ENCODE measurements at regions not wholly inside any gene's neighbourhood (a gene's known extent, or its start where the extent isn't known, plus 50 kb on each side); places are given as distances from the start of the nearest gene placed in this dataset.
"Not testable (repeated sequence)": the region's sequence is repeated elsewhere in the genome, so short reads cannot be mapped to it uniquely, and the experiment has no call there.

DNA sequence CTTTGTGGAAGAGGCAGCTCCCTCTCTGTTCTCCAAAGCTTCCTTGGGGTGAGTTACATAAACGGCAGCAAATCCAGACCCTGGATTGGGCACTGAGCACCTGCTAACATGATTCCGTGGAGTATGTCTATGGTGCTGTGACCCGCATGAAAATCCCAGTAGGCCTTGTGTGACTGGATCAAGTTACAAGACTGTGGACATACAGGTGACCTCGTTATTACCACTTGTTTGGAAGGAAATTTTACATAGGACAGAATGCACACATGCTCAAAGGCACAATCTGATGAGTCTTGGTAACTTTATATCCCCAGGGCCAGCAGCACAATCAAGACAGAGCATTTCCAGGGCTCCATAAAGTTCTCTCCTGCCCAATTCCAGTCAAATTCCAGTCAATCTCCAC is 120.2 kb upstream of the OTOS start:
- no peak for TF ChIP-seq CTCF (IDR thresholded peaks at IDR 0.05)
- WGBS (ENCODE audit: insufficient coverage) = 95% methylated on average over 4 of the region's 4 CpGs
- Histone ChIP-seq H3K9ac (ENCODE audit: insufficient read depth, low read length, poor library complexity, severe bottlenecking) (no peak overlapping the region), H3K4me1 (ENCODE audit: control insufficient read depth in 1 of 2, insufficient read depth in 2 of 2, low read length in 2 of 2) (no peaks in the 10 kb centered on the region), H3K27ac (ENCODE audit: low read depth in 1 of 2, low read length in 2 of 2) (no peak overlapping the region), H3K4me2 (replicated peaks; ENCODE audit: extremely low read depth, low read length, poor library complexity, severe bottlenecking) (no peak overlapping the region), H3K9me3 (replicated peaks in 1 of 2; ENCODE audit: control insufficient read depth in 1 of 2, insufficient read depth in 1 of 2, low read length in 2 of 2) (peaks cover 10 to 15% of the 10 kb centered on the region in 2 donors), H3K4me3 (replicated peaks in 1 of 3; ENCODE audit: low read depth in 2 of 3, low read length in 3 of 3) (no peak overlapping the region), H3K79me2 (ENCODE audit: insufficient read depth, low read length) (no peaks in the 10 kb centered on the region), H4K20me1 (ENCODE audit: insufficient read depth, low read length) (no peaks in the 10 kb centered on the region), H3K27me3 (ENCODE audit: control insufficient read depth in 2 of 2, insufficient read depth in 2 of 2, low read length in 2 of 2) (no peaks in the 10 kb centered on the region), H3K36me3 (replicated peaks in 1 of 2; ENCODE audit: control insufficient read depth in 1 of 2, insufficient read depth in 2 of 2, low read length in 2 of 2) (no peaks in the 10 kb centered on the region), H2AFZ (ENCODE audit: insufficient read depth, low read depth, low read length, poor library complexity, severe bottlenecking) (no peak overlapping the region)
- intact Hi-C loops (cut with micrococcal nuclease) = no loop called here
- H3K27ac Mint-ChIP-seq = no peak overlapping the region
- H3K4me3 Mint-ChIP-seq = no peak overlapping the region
- H3K4me1 Mint-ChIP-seq = no peaks in the 10 kb centered on the region
- H3K27me3 Mint-ChIP-seq (ENCODE audit: low read depth in 3 of 3) = peaks cover 0 to 4% (median 4%) of the 10 kb centered on the region in 3 donors
- peaks cover 11 to 19% (median 16%) of the 10 kb centered on the region in 7 donors for H3K9me3 Mint-ChIP-seq
- no peak for DNase-seq
- H3K36me3 Mint-ChIP-seq = no peaks in the 10 kb centered on the region

DNA sequence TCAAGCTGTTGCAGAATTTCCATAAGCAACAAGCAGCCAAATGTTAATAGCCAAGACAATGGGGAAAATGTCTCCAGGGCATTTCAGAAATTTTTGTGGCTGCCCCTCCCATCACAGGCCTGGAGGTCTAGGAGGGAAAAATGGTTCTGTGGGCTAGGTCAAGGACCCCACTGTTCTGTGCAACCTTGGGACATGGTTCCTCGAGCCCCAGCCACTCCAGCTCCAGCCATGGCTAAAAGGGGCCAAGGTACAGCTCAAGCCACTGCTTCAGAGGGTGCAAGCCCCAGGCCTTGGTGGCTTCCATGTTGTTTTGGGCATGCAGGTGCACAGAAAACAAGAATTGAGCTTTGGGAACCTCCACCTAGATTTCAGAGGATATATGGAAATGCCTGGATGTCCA is 122.1 kb upstream of the OTOS start:
- DNase-seq; H3K4me2 ChIP-seq (replicated peaks; ENCODE audit: extremely low read depth, low read length, poor library complexity, severe bottlenecking); H3K4me1 Mint-ChIP-seq; H3K36me3 ChIP-seq (replicated peaks in 1 of 2; ENCODE audit: control insufficient read depth in 1 of 2, insufficient read depth in 2 of 2, low read length in 2 of 2); H4K20me1 ChIP-seq (ENCODE audit: insufficient read depth, low read length); H3K27ac Mint-ChIP-seq; H3K27me3 Mint-ChIP-seq (ENCODE audit: low read depth in 3 of 3); H3K79me2 ChIP-seq (ENCODE audit: insufficient read depth, low read length); intact Hi-C loops (cut with micrococcal nuclease); H3K27me3 ChIP-seq (ENCODE audit: control insufficient read depth in 2 of 2, insufficient read depth in 2 of 2, low read length in 2 of 2); H3K27ac ChIP-seq (ENCODE audit: low read depth in 1 of 2, low read length in 2 of 2); H3K36me3 Mint-ChIP-seq; H3K9ac ChIP-seq (ENCODE audit: insufficient read depth, low read length, poor library complexity, severe bottlenecking); H3K4me1 ChIP-seq (ENCODE audit: control insufficient read depth in 1 of 2, insufficient read depth in 2 of 2, low read length in 2 of 2); H3K4me3 ChIP-seq (replicated peaks in 1 of 3; ENCODE audit: low read depth in 2 of 3, low read length in 3 of 3); H3K4me3 Mint-ChIP-seq; H2AFZ ChIP-seq (ENCODE audit: insufficient read depth, low read depth, low read length, poor library complexity, severe bottlenecking): not testable (repeated sequence)
- WGBS (ENCODE audit: insufficient coverage) = 40% methylated on average over 1 of the region's 1 CpG
- peaks cover 13 to 18% (median 15%) of the 10 kb centered on the region in 7 donors for H3K9me3 Mint-ChIP-seq
- H3K9me3 ChIP-seq (replicated peaks in 1 of 2; ENCODE audit: control insufficient read depth in 1 of 2, insufficient read depth in 1 of 2, low read length in 2 of 2) = peaks cover 10 to 15% of the 10 kb centered on the region in 2 donors

Data from CD14-positive monocyte (primary cell).